RWPE2 (cell line): ENCODE measurements at regions not wholly inside any gene's neighbourhood (a gene's known extent, or its start where the extent isn't known, plus 50 kb on each side); places are given as distances from the start of the nearest gene placed in this dataset.

Experiments
- ATAC-seq: fragments of 200-7000 bp; cut with Tn5 transposase; 3 replicates; pipeline ENCODE4 v1.9.1; 2021; ENCODE audit warnings: low read depth
- DNase-seq: peaks from one replicate; pipeline ENCODE4 v3.0.0-alpha.2; 2020; ENCODE audit warnings: low spot score
- H3K27ac ChIP-seq: fragments of 450-650 bp; 2 replicates; pipeline ENCODE4 v1.5.1; 2017; ENCODE audit warnings: mild to moderate bottlenecking; ENCODE audit not compliant: poor library complexity, severe bottlenecking
- H3K27me3 ChIP-seq: fragments of 250-450 bp; sonication (Bioruptor Pico); 2 replicates; pipeline ENCODE4 v1.5.1; 2021; ENCODE audit warnings: mild to moderate bottlenecking, moderate library complexity; ENCODE audit not compliant: insufficient read depth, poor library complexity, severe bottlenecking
- H3K36me3 ChIP-seq: fragments of 250-450 bp; sonication (Bioruptor Pico); 2 replicates; pipeline ENCODE4 v1.5.1; 2020; ENCODE audit warnings: low read depth, mild to moderate bottlenecking, moderate library complexity
- H3K4me1 ChIP-seq: fragments of 250-450 bp; sonication (Bioruptor Pico); 2 replicates; pipeline ENCODE4 v1.5.1; 2021; ENCODE audit warnings: mild to moderate bottlenecking, moderate library complexity; ENCODE audit not compliant: insufficient read depth, poor library complexity, severe bottlenecking
- H3K4me3 ChIP-seq: fragments of 250-450 bp; sonication (Bioruptor Pico); 2 replicates; pipeline ENCODE4 v1.5.1; 2021; ENCODE audit warnings: mild to moderate bottlenecking, moderate library complexity; ENCODE audit not compliant: severe bottlenecking
- H3K9me3 ChIP-seq: fragments of 250-450 bp; sonication (Bioruptor Pico); 2 replicates; pipeline ENCODE4 v1.5.1; 2021; ENCODE audit warnings: mild to moderate bottlenecking, moderate library complexity; ENCODE audit not compliant: severe bottlenecking
- TF ChIP-seq, protein P1 (sequence below): fragments of 450-650 bp; IDR thresholded peaks from one replicate; pipeline ENCODE4 v1.5.1; 2017; ENCODE audit warnings: mild to moderate bottlenecking, moderate library complexity; ENCODE audit not compliant: poor library complexity, severe bottlenecking

DNA sequence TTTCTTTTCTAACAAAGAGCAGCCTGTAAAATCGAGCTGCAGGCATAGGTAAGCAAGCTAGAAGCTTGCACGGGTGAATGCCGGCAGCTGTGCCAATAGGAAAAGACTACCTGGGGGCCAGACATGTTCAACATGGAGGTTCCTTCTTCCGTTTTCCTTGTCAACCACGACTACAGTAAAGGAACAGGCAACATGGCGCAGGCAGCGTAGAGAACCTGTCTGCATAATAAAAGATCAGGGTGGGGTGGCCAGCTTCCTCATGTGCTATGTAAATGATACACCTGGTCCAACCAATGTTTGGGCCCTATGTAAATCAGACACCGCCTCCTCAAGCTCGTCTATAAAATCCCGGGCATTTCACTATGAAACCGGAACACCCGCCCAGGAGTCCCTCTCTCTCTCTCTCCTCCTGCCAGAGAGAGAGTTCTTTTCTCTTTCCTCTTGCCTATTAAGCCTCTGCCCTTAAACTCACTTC, 103.8 kb upstream of the LIFR start:
- TF ChIP-seq, protein P1, sequence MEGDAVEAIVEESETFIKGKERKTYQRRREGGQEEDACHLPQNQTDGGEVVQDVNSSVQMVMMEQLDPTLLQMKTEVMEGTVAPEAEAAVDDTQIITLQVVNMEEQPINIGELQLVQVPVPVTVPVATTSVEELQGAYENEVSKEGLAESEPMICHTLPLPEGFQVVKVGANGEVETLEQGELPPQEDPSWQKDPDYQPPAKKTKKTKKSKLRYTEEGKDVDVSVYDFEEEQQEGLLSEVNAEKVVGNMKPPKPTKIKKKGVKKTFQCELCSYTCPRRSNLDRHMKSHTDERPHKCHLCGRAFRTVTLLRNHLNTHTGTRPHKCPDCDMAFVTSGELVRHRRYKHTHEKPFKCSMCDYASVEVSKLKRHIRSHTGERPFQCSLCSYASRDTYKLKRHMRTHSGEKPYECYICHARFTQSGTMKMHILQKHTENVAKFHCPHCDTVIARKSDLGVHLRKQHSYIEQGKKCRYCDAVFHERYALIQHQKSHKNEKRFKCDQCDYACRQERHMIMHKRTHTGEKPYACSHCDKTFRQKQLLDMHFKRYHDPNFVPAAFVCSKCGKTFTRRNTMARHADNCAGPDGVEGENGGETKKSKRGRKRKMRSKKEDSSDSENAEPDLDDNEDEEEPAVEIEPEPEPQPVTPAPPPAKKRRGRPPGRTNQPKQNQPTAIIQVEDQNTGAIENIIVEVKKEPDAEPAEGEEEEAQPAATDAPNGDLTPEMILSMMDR = no peak
- no peaks in the 10 kb centered on the region for H3K4me1 ChIP-seq
- no peaks in the 10 kb centered on the region for H3K9me3 ChIP-seq
- ATAC-seq (peak; percentile 100), DNase-seq (peak; percentile 82)
- peak overlapping the region; percentile 18 for H3K4me3 ChIP-seq
- no peaks in the 10 kb centered on the region for H3K36me3 ChIP-seq
- H3K27me3 ChIP-seq = peaks cover 2% of the 10 kb centered on the region
- no peak overlapping the region for H3K27ac ChIP-seq

DNA sequence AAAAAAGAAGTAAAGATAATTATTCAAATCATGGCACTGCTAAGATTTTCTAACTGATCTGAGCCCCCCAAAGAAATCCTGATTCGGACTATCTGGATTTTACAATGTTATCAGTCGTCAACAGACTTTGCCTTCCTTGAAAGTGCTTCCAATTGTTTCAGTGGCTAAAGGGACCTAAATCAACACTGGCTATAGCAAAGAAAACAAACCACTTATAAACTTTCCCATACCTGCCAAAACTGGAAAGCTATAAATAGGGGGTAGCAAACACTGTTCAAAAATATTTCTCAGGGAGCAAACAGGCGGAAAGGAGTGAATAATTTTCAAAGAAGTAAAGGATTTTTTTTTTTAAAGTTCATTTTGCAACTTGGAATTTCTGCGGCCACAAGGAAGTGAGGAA, 105.6 kb upstream of the LIFR start:
- Histone ChIP-seq H3K9me3 (no peaks in the 10 kb centered on the region), H3K27me3 (peaks cover under 1% of the 10 kb centered on the region), H3K4me1 (no peaks in the 10 kb centered on the region), H3K27ac (no peak overlapping the region), H3K36me3 (no peaks in the 10 kb centered on the region), H3K4me3 (no peak overlapping the region)
- DNase-seq (no peak), ATAC-seq (no peak)
- TF ChIP-seq, protein P1 = no peak

DNA sequence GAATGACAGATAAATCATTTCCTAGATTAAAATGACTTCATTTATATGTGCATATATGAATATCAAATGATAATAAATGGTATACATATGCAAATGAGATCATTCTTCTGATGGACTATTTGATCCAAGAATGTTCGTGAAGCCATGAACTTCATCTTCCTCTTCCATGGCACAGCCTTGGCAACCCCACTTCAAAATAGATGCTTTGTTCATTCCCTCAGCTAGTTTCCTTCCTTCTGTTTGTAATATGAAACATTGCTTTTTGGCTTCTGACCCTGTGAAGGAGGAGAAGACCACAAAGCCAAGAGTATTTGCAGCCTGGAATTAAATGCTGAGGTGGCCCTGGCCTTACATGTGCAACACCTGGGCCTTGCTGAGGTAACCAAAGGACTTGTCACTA, 106.8 kb upstream of the LIFR start:
- DNase-seq (no peak), ATAC-seq (no peak)
- Histone ChIP-seq H3K27ac (no peak overlapping the region), H3K27me3 (no peaks in the 10 kb centered on the region), H3K9me3 (no peaks in the 10 kb centered on the region), H3K4me3 (no peak overlapping the region), H3K36me3 (no peaks in the 10 kb centered on the region), H3K4me1 (no peaks in the 10 kb centered on the region)
- TF ChIP-seq, protein P1 = no peak

DNA sequence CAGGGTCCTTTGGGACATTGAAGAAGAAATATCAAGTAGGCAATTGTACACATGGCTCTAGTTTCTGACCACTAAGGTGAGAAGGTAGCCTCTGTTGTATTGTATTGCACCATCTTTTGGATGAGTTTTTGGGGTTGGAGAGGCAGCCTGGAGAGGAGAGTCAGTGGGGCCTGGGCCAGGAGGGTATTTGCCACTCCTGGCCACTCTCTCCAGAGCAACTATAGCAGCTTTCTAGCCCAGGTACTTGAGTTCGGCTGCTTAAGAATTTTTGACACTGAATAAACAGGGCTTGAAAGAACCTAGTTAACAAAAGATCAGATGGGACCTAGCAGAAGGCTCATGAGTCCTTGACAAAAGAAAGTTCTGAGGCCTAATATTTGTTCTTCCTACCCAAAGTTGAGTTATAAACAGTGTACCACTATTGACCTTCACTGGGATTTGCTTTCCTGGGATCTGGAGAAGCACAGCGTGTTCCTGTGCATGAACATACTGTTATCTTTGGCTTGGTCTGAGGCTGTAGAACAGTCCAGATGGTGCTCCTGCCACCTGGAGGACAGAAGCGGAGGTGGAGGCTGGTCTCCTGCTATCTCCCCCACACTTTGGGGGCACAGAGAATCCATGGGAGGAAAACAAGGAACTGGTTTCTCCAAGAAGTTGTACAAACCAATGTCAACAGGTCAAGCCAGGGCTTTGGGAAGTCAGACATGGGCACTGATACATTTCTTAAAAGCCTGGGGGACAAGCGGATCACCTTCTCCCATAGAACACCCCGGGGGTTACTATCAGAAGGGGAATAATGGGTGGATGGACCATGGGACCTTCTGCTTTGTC, 110.4 kb upstream of the LIFR start:
- DNase-seq = no peak
- no peaks in the 10 kb centered on the region for H3K9me3 ChIP-seq

DNA sequence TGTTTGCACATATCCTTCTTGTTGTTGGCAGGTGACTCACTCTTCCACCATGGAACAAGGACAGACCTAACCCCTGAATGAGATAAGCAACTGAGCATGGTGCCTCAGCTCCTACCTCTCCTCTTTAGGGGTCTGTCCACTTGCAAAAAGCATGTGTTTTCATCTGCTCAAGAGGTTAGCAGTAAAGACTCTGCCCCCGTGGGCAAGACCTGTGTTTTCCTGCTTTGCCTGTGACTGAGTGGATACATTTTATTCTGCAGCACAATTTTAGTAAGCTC, 111.0 kb upstream of the LIFR start:
- ATAC-seq (no peak), DNase-seq (no peak)
- Histone ChIP-seq H3K27me3 (no peaks in the 10 kb centered on the region), H3K27ac (no peak overlapping the region), H3K4me1 (no peaks in the 10 kb centered on the region), H3K4me3 (no peak overlapping the region), H3K9me3 (no peaks in the 10 kb centered on the region), H3K36me3 (no peaks in the 10 kb centered on the region)
- TF ChIP-seq, protein P1 = no peak

More for the DNA sequence above, 110.4 kb upstream of the LIFR start:
- H3K36me3 ChIP-seq = no peaks in the 10 kb centered on the region
- no peak overlapping the region for H3K4me3 ChIP-seq
- H3K27me3 ChIP-seq = no peaks in the 10 kb centered on the region
- H3K27ac ChIP-seq = no peak overlapping the region
- TF ChIP-seq, protein P1 = peak; percentile 62
- peak; percentile 72; the same call in 2 of the 3 replicates for ATAC-seq
- no peaks in the 10 kb centered on the region for H3K4me1 ChIP-seq
